ENCODE measurements at regions not wholly inside any gene's neighbourhood (a gene's known extent, or its start where the extent isn't known, plus 50 kb on each side); places are given as distances from the start of the nearest gene placed in this dataset.
"Not testable (repeated sequence)": the region's sequence is repeated elsewhere in the genome, so short reads cannot be mapped to it uniquely, and the experiment has no call there.

DNA sequence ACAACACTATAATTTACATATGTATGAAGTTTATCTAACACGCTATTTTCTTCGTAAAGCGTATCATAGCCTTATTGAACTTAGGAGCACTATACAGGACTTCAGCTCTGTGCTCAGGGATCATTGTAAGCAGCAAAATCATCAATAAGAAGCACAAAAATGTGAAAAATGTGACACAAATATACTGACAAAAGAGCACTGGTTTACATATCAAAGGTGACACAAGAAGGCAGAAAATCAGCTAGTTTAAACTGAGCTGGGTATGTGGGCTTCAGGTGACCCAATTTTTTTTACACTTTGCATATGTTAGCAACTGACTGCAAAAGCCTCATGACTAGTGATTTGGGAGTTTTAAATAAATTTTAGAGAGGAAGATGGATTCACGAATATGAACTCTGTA lies 215.2 kb upstream of the CHORDC1 start:
- no peaks in the 10 kb centered on the region for H3K36me3 ChIP-seq (ENCODE audit: low read depth)
- H3K27ac ChIP-seq (ENCODE audit: poor library complexity, severe bottlenecking): no peak overlapping the region
- peaks cover 4% of the 10 kb centered on the region for H3K27me3 ChIP-seq (ENCODE audit: insufficient read depth, poor library complexity, severe bottlenecking)
- TF ChIP-seq, protein P1, sequence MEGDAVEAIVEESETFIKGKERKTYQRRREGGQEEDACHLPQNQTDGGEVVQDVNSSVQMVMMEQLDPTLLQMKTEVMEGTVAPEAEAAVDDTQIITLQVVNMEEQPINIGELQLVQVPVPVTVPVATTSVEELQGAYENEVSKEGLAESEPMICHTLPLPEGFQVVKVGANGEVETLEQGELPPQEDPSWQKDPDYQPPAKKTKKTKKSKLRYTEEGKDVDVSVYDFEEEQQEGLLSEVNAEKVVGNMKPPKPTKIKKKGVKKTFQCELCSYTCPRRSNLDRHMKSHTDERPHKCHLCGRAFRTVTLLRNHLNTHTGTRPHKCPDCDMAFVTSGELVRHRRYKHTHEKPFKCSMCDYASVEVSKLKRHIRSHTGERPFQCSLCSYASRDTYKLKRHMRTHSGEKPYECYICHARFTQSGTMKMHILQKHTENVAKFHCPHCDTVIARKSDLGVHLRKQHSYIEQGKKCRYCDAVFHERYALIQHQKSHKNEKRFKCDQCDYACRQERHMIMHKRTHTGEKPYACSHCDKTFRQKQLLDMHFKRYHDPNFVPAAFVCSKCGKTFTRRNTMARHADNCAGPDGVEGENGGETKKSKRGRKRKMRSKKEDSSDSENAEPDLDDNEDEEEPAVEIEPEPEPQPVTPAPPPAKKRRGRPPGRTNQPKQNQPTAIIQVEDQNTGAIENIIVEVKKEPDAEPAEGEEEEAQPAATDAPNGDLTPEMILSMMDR (IDR thresholded peaks at IDR 0.05; ENCODE audit: poor library complexity, severe bottlenecking): no peak
- no peaks in the 10 kb centered on the region for H3K9me3 ChIP-seq (ENCODE audit: severe bottlenecking)
- ATAC-seq (ENCODE audit: low read depth) (no peak), DNase-seq (ENCODE audit: low spot score) (no peak)
- no peaks in the 10 kb centered on the region for H3K4me1 ChIP-seq (ENCODE audit: insufficient read depth, poor library complexity, severe bottlenecking)
- H3K4me3 ChIP-seq (ENCODE audit: severe bottlenecking): no peak overlapping the region

DNA sequence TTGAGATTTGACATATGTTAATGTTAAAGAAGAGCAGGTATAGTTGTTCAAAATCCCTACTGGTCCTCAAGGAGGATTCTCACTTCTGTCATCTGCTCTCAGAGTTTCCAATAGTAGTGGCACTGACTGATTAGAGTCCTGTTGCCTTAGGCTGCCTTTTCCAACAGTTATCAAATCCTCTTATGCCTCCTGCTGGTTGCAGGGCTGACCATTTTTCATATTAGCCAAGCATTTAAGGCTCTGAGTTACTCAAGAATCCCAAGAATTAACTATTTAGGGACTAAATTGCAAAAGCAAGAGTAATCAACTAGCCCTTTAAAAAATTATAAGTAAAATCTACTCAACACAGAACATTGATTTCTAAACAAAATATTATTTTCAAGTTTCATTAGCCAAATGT lies 212.0 kb upstream of the CHORDC1 start:
- H3K27ac ChIP-seq (ENCODE audit: poor library complexity, severe bottlenecking): no peak overlapping the region
- no peak for DNase-seq (ENCODE audit: low spot score)
- peaks cover 4% of the 10 kb centered on the region for H3K27me3 ChIP-seq (ENCODE audit: insufficient read depth, poor library complexity, severe bottlenecking)
- H3K36me3 ChIP-seq (ENCODE audit: low read depth): no peaks in the 10 kb centered on the region
- TF ChIP-seq, protein P1 (IDR thresholded peaks at IDR 0.05; ENCODE audit: poor library complexity, severe bottlenecking): no peak
- no peaks in the 10 kb centered on the region for H3K4me1 ChIP-seq (ENCODE audit: insufficient read depth, poor library complexity, severe bottlenecking)
- no peaks in the 10 kb centered on the region for H3K9me3 ChIP-seq (ENCODE audit: severe bottlenecking)
- H3K4me3 ChIP-seq (ENCODE audit: severe bottlenecking): no peak overlapping the region
- ATAC-seq (ENCODE audit: low read depth): no peak

DNA sequence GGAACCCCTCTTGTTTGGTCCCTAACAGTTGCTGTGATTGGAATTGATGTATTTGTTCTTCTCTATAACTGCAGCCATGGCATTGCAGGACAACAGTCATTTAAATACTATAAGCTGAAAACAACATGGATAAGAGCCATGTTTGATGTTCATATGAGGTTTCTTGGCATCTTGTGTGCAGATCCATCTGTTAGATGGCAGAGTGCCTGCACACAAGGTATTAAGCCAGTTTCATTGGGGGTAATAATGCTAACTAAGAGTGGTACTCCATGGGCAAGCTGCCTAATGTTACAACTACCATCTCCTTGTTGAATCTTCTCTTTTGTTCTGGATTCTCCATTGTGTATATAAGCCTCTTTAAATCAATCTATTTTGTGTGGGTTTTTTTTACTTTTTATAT lies 206.0 kb upstream of the CHORDC1 start:
- H3K4me3 ChIP-seq (ENCODE audit: severe bottlenecking): no peak overlapping the region
- no peak for ATAC-seq (ENCODE audit: low read depth)

DNA sequence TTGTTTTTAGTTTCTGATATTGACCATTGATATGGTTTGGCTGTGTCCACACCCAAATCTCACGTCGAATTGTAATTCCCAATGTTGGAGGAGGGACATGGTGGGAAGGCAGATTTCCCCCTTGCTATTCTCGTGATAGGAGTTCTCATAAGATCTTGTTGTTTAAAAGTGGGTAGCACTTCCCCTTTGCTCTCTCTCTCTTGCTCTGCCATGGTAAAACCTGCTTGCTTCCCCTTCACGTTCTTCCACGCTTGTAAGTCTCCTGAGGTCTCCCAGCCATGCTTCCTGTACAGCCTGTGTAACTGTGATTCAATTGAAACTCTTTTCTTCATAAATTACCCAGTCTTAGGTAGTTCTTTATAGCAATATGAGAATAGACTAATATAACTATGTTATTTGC lies 203.6 kb upstream of the CHORDC1 start:
- no peak overlapping the region for H3K27ac ChIP-seq (ENCODE audit: poor library complexity, severe bottlenecking)
- TF ChIP-seq, protein P1 (IDR thresholded peaks at IDR 0.05; ENCODE audit: poor library complexity, severe bottlenecking): no peak
- DNase-seq (ENCODE audit: low spot score) (no peak), ATAC-seq (ENCODE audit: low read depth) (no peak)
- no peaks in the 10 kb centered on the region for H3K36me3 ChIP-seq (ENCODE audit: low read depth)
- H3K27me3 ChIP-seq (ENCODE audit: insufficient read depth, poor library complexity, severe bottlenecking): no peaks in the 10 kb centered on the region
- no peaks in the 10 kb centered on the region for H3K4me1 ChIP-seq (ENCODE audit: insufficient read depth, poor library complexity, severe bottlenecking)
- H3K9me3 ChIP-seq (ENCODE audit: severe bottlenecking): no peaks in the 10 kb centered on the region
- H3K4me3 ChIP-seq (ENCODE audit: severe bottlenecking): no peak overlapping the region

More for the DNA sequence above, 206.0 kb upstream of the CHORDC1 start:
- Histone ChIP-seq H3K36me3 (ENCODE audit: low read depth) (no peaks in the 10 kb centered on the region), H3K27ac (ENCODE audit: poor library complexity, severe bottlenecking) (no peak overlapping the region), H3K27me3 (ENCODE audit: insufficient read depth, poor library complexity, severe bottlenecking) (no peaks in the 10 kb centered on the region), H3K4me1 (ENCODE audit: insufficient read depth, poor library complexity, severe bottlenecking) (no peaks in the 10 kb centered on the region), H3K9me3 (ENCODE audit: severe bottlenecking) (no peaks in the 10 kb centered on the region)
- TF ChIP-seq, protein P1 (IDR thresholded peaks at IDR 0.05; ENCODE audit: poor library complexity, severe bottlenecking): no peak
- DNase-seq (ENCODE audit: low spot score): no peak

DNA sequence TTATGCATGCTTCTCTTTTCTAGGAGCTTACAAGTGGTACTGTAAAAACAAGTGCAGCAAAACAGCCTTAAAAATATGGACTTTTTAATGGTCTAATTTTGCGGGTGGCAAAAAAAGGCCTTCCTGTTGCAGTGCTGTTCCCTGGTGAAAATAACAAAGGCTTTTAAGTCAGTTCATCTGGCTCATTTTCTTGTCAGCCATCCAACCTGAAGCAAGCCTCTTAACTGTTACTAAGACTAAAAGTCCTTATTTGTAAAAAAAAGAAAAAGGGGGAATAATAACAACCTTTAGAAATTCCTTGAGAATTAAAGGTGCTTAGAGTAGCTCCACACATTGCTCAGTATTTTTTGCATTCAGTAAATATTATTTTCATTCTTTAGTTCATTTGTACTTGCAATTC lies 200.5 kb upstream of the CHORDC1 start:
- TF ChIP-seq, protein P1 (IDR thresholded peaks at IDR 0.05; ENCODE audit: poor library complexity, severe bottlenecking): no peak
- Histone ChIP-seq H3K9me3 (ENCODE audit: severe bottlenecking) (no peaks in the 10 kb centered on the region), H3K27ac (ENCODE audit: poor library complexity, severe bottlenecking) (no peak overlapping the region), H3K4me1 (ENCODE audit: insufficient read depth, poor library complexity, severe bottlenecking) (no peaks in the 10 kb centered on the region), H3K27me3 (ENCODE audit: insufficient read depth, poor library complexity, severe bottlenecking) (no peaks in the 10 kb centered on the region), H3K36me3 (ENCODE audit: low read depth) (no peaks in the 10 kb centered on the region), H3K4me3 (ENCODE audit: severe bottlenecking) (no peak overlapping the region)
- DNase-seq (ENCODE audit: low spot score) (no peak), ATAC-seq (ENCODE audit: low read depth) (no peak)

DNA sequence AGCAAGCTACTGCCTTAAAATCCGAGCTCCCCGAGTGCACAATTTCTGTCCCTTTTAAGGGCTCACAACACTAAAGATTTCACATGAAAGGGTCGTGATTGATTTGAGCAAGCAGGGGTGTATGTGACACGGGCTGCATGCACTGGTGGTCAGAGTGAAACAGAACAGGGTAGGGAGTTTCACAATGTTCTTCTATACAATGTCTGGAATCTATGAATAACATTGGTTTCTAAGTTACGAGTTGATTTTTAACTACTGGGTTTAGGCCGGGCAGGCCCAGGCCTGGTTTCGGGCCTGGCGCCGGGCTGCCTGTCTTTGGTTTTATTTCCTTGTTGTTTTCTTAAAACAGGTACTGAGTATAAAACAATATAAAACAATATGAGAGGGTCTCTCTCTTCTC lies 199.9 kb upstream of the CHORDC1 start:
- DNase-seq (ENCODE audit: low spot score); H3K4me1 ChIP-seq (ENCODE audit: insufficient read depth, poor library complexity, severe bottlenecking); ATAC-seq (ENCODE audit: low read depth); H3K36me3 ChIP-seq (ENCODE audit: low read depth); H3K27ac ChIP-seq (ENCODE audit: poor library complexity, severe bottlenecking); H3K4me3 ChIP-seq (ENCODE audit: severe bottlenecking); H3K27me3 ChIP-seq (ENCODE audit: insufficient read depth, poor library complexity, severe bottlenecking); H3K9me3 ChIP-seq (ENCODE audit: severe bottlenecking): not testable (repeated sequence)
